SK-N-SH (cell line): ENCODE measurements at regions not wholly inside any gene's neighbourhood (a gene's known extent, or its start where the extent isn't known, plus 50 kb on each side); places are given as distances from the start of the nearest gene placed in this dataset.

ENCODE experiments used
- CHD2 ChIP-seq: fragments of 150-350 bp; IDR thresholded peaks from 2 replicates; pipeline ENCODE4 v1.6.1; 2018; ENCODE audit warnings: low read length; ENCODE audit not compliant: partially characterized antibody
- CTCF ChIP-seq: fragments of 200-600 bp; sonication (generic); IDR thresholded peaks from 2 replicates; pipeline ENCODE4 v1.6.1; 2017; ENCODE audit warnings: antibody characterized with exemption, mild to moderate bottlenecking, moderate library complexity
- IRF3 ChIP-seq: fragments of 150-350 bp; IDR thresholded peaks from 2 replicates; pipeline ENCODE4 v1.6.1; 2016; ENCODE audit warnings: mild to moderate bottlenecking, low read depth, low read length
- POLR2AphosphoS5 ChIP-seq: IDR thresholded peaks from 2 replicates; pipeline ENCODE4 v1.6.1; 2012; ENCODE audit warnings: low read depth, low read length
- REST ChIP-seq: IDR thresholded peaks from 2 replicates; pipeline ENCODE4 v1.6.1; 2012; ENCODE audit warnings: mild to moderate bottlenecking, low read depth, low read length, moderate library complexity
- RFX5 ChIP-seq: IDR thresholded peaks from 2 replicates; pipeline ENCODE4 v1.6.1; 2012; ENCODE audit warnings: mild to moderate bottlenecking, improper control_type of control experiment, low read length
- RXRA ChIP-seq: IDR thresholded peaks from 2 replicates; pipeline ENCODE4 v1.4.0; 2012; ENCODE audit warnings: low read depth, mild to moderate bottlenecking, borderline replicate concordance
- SIN3A ChIP-seq: IDR thresholded peaks from 2 replicates; pipeline ENCODE4 v1.6.1; 2012; ENCODE audit warnings: low read depth, mild to moderate bottlenecking, low read length, moderate library complexity, borderline replicate concordance
- TAF1 ChIP-seq: IDR thresholded peaks from 2 replicates; pipeline ENCODE4 v1.6.1; 2012; ENCODE audit warnings: low read depth, mild to moderate bottlenecking, low read length, moderate library complexity, borderline replicate concordance
- USF1 ChIP-seq: IDR thresholded peaks from 2 replicates; pipeline ENCODE4 v1.4.0; 2012; ENCODE audit warnings: low read depth, borderline replicate concordance
- USF2 ChIP-seq: fragments of 150-350 bp; IDR thresholded peaks from 2 replicates; pipeline ENCODE4 v1.6.1; 2017; ENCODE audit warnings: antibody characterized with exemption, low read length, low read depth, borderline replicate concordance

- no peak for TF ChIP-seq POLR2AphosphoS5
- no peak for TF ChIP-seq USF2
- no peak for TF ChIP-seq IRF3
- TF ChIP-seq TAF1 = no peak
- no peak for TF ChIP-seq CTCF
- TF ChIP-seq CHD2 = no peak
- TF ChIP-seq REST = no peak
- TF ChIP-seq USF1 = no peak
- TF ChIP-seq RXRA = no peak
- TF ChIP-seq RFX5 = no peak
- TF ChIP-seq SIN3A = no peak
These were observed 90.4 kb upstream of the TLL1 start for GRCh38 chr4:165782623-165783022.
